Right lobe of liver (tissue), 6 donors: ENCODE measurements at regions not wholly inside any gene's neighbourhood (a gene's known extent, or its start where the extent isn't known, plus 50 kb on each side); places are given as distances from the start of the nearest gene placed in this dataset.

Source experiments
- ATAC-seq, 4 donors: fragments of 200-7000 bp; cut with Tn5 transposase; one replicate each; pipeline ENCODE4 v1.9.1; 2020; ENCODE audit warnings: mild to moderate bottlenecking in 4 of 4, moderate library complexity in 4 of 4
- DNase-seq, 3 donors: peaks; one replicate each; pipeline ENCODE4 v3.0.0-alpha.2; 2020
- H3K27ac ChIP-seq, 3 donors: fragments of 200-600 bp; one replicate each; pipeline ENCODE4 v1.8.0; 2022
- H3K27me3 ChIP-seq, 2 donors: fragments of 200-600 bp; one replicate each; pipeline ENCODE4 v1.8.0; 2022
- H3K36me3 ChIP-seq, 4 donors: fragments of 200-600 bp; sonication (generic) in 1 of 4; one replicate each; pipeline versions ENCODE4 v1.5.1 to v1.8.0; 2017 to 2022; ENCODE audit warnings: control low read depth in 1 of 4
- H3K4me1 ChIP-seq, 4 donors: fragments of 200-600 bp; sonication (generic) in 1 of 4; one replicate each; pipeline versions ENCODE4 v1.5.1 to v1.8.0; 2017 to 2022; ENCODE audit warnings: control low read depth in 1 of 4
- H3K4me3 ChIP-seq, 3 donors: fragments of 200-600 bp; one replicate each; pipeline ENCODE4 v1.8.0; 2022
- H3K9me3 ChIP-seq, 4 donors: fragments of 200-600 bp; sonication (generic) in 1 of 4; one replicate each; pipeline versions ENCODE4 v1.5.1 to v1.8.0; 2017 to 2022; ENCODE audit warnings: control low read depth in 1 of 4
- POLR2A ChIP-seq: fragments of 450-650 bp; IDR thresholded peaks from one replicate; pipeline ENCODE4 v1.6.1; 2017; ENCODE audit warnings: antibody characterized with exemption, mild to moderate bottlenecking
- WGBS: methylation state at CpG from one replicate; pipeline ENCODE4 v1.1.6; 2018; ENCODE audit warnings: low coverage, low lambda C conversion rate; ENCODE audit not compliant: insufficient coverage; ENCODE audit errors: missing lambda C conversion rate; 5-methylcytosine and 5-hydroxymethylcytosine counted together
- intact Hi-C, 2 donors: fragments of 100-400 bp; cut with DNase I; formaldehyde crosslinking; loops; one replicate each; pipeline versions ENCODE4 v1.11.2 to v1.14.1; 2022
- TF ChIP-seq, protein P1 (sequence below), 4 donors: fragments of 200-600 bp in 3 of 4; fragments of 450-650 bp in 1 of 4; IDR thresholded peaks; one replicate each; pipeline versions ENCODE4 v1.5.1 to v1.8.0; 2016 to 2022; ENCODE audit warnings: antibody characterized with exemption in 4 of 4, mild to moderate bottlenecking in 2 of 4
- donor health status: DM: no; HTN: yes; CAD: no.
- donor health status: DM: no; HTN: no; CAD: no.
- donor health status: DM: no; HTN: no; CAD: no.
- donor health status: DM: no; HTN: yes; CAD: no.
- donor health status: DM: no; HTN: yes; CAD: no.

DNA sequence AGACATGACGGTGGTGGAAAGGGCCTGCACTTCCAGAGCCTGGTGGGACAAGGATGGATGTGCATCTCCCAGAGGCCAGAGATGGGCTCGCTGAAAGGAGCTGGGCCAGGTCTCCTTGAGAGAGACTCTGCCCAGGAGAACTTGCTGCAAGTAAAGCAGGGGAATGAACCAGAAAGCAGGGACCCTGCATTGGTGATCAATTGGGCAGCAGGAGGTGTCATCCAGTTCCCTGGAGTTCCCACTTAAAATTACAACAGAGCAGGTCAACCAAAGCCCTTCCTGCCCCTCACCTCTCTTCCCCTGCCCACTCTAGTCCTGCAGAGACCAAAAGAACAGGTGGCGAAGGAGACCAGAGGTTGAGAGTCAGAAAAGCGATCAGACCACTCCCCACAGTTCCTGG lies 69.7 kb upstream of the CAB39 start:
- no peak overlapping the region for H3K4me3 ChIP-seq
- no peaks in the 10 kb centered on the region for H3K36me3 ChIP-seq
- TF ChIP-seq, protein P1, sequence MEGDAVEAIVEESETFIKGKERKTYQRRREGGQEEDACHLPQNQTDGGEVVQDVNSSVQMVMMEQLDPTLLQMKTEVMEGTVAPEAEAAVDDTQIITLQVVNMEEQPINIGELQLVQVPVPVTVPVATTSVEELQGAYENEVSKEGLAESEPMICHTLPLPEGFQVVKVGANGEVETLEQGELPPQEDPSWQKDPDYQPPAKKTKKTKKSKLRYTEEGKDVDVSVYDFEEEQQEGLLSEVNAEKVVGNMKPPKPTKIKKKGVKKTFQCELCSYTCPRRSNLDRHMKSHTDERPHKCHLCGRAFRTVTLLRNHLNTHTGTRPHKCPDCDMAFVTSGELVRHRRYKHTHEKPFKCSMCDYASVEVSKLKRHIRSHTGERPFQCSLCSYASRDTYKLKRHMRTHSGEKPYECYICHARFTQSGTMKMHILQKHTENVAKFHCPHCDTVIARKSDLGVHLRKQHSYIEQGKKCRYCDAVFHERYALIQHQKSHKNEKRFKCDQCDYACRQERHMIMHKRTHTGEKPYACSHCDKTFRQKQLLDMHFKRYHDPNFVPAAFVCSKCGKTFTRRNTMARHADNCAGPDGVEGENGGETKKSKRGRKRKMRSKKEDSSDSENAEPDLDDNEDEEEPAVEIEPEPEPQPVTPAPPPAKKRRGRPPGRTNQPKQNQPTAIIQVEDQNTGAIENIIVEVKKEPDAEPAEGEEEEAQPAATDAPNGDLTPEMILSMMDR (IDR thresholded peaks at IDR 0.05), result no peak
- no peak for TF ChIP-seq POLR2A
- no peaks in the 10 kb centered on the region for H3K27me3 ChIP-seq
- no peak for ATAC-seq
- peak overlapping the region in 1 of 3 donors; percentile 4 for H3K27ac ChIP-seq
- H3K4me1 ChIP-seq, result no peaks in the 10 kb centered on the region
- H3K9me3 ChIP-seq, result no peaks in the 10 kb centered on the region
- WGBS, result 85% methylated on average over 4 of the region's 4 CpGs
- intact Hi-C loops, result no loop called here
- DNase-seq, result no peak

DNA sequence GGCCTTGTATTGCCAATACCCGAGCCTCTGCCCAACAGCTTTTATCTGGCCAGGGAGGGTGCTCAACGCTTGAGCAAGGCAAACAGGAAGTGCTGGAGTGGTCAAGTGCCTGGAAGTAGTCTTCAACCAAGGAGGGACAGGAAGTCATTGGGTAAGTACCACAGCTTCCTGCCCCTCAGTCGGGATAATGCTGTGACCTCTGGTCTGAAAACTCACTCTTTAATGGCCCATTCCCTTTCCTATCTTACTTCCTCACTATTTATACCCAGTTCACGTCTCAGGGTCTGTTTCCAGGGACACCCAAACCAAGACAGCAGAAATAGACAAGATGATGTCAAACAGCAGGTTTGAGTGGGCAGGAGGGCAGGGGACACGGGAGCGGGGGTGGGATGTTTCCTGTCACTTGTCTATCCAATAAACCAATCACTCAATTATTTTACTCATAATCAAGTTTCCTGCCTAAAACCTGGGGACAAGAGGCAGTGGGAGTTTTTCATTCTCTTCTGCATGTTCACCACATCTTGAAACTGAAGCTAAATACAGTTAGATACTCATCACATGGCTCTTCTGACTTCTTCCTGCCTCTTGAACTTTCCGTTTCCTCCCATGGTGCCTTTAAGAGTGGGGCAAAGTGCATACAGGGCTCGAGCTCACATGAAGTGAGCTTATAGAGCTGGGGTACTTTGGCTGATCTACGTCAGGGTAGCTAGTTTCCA lies 68.9 kb upstream of the CAB39 start:
- Histone ChIP-seq H3K36me3 (no peaks in the 10 kb centered on the region), H3K9me3 (no peaks in the 10 kb centered on the region), H3K27ac (peak overlapping the region in 2 of 3 donors; percentile 4 to 22), H3K4me1 (no peaks in the 10 kb centered on the region), H3K4me3 (no peak overlapping the region), H3K27me3 (no peaks in the 10 kb centered on the region)
- ATAC-seq (peak; percentile 73 to 89 (median 80)), DNase-seq (peak in 1 of 3 donors; percentile 68)
- 32% methylated on average over 7 of the region's 9 CpGs for WGBS
- intact Hi-C loops, result no loop called here
- TF ChIP-seq, protein P1 (IDR thresholded peaks at IDR 0.05), result no peak
- TF ChIP-seq POLR2A, result no peak

DNA sequence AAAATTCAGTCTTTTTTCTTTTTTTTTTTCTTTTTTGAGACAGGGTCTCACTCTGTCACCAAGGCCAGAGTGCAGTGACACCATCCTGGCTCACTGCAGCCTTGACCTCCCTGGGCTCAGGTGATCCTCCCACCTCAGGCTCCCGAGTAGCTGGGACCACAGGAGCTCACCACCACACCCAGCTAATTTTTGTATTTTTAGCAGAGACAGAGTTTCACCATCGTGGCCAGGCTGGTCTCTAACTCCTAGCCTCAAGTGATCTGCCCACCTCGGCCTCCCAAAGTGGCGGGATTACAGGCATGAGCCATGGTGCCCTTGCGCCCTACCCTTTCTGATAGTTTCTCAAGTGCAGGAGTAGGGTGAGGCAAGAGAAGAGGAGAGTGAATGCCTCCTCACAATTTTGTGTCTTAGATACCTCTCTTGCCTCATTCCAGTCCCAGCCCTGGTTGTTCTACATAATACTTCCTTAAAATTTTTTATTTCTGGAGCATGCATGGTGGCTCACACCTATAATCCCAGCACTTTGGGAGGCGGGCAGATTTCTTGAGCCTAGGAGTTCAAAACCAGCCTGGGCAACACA lies 68.2 kb upstream of the CAB39 start:
- H3K36me3 ChIP-seq, result no peaks in the 10 kb centered on the region
- H3K4me1 ChIP-seq, result no peaks in the 10 kb centered on the region
- H3K4me3 ChIP-seq, result no peak overlapping the region
- no peak for ATAC-seq
- no peak overlapping the region for H3K27ac ChIP-seq
- intact Hi-C loops, result no loop called here
- DNase-seq, result no peak
- TF ChIP-seq POLR2A, result no peak
- TF ChIP-seq, protein P1 (IDR thresholded peaks at IDR 0.05), result no peak
- 67% methylated on average over 5 of the region's 6 CpGs for WGBS
- H3K27me3 ChIP-seq, result no peaks in the 10 kb centered on the region
- H3K9me3 ChIP-seq, result no peaks in the 10 kb centered on the region

DNA sequence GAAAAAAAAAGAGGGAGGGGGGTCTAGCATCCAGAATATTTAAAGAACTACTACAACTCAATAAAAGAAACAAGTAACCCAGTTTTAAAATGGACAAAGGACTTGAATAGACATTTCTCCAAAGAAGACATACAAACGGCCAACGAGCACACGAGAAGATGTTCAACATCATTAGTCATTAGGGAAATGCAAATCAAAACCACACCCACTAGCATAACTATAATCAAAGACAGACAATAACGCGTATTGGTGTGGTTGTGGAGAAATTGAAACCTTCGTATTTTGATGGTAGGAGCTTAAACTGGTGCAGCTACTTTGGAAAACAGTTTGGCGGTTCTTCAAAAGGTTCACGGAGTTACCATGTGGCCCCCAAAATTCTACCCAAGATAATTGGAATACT lies 64.3 kb upstream of the CAB39 start:
- DNase-seq (no peak), ATAC-seq (no peak)
- Histone ChIP-seq H3K4me1 (no peaks in the 10 kb centered on the region), H3K27me3 (no peaks in the 10 kb centered on the region), H3K27ac (no peak overlapping the region), H3K9me3 (no peaks in the 10 kb centered on the region), H3K36me3 (no peaks in the 10 kb centered on the region), H3K4me3 (no peak overlapping the region)
- WGBS, result 73% methylated on average over 8 of the region's 8 CpGs
- intact Hi-C loops, result no loop called here
- TF ChIP-seq, protein P1 (IDR thresholded peaks at IDR 0.05), result no peak
- no peak for TF ChIP-seq POLR2A
